ENCODE measurements at regions not wholly inside any gene's neighbourhood (a gene's known extent, or its start where the extent isn't known, plus 50 kb on each side); places are given as distances from the start of the nearest gene placed in this dataset.

DNA sequence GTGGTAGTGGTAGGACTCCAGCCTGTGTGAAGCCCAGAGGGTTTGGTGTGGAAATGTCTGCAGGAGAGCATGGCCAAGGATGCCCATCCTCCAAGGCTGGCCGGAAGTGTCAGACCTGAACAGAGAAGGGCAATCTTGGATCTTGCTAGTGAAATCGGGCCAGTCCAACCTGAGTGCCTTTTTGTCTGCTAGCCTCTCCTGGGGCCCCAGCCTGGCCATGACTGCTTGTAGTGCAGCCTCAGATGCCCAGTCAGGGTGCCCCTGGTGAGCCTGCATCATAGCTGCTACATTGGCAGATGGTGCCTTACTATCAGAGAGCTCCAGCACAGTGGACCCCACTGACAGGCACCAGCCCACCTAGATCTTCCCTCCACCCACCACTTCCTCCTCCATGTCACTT, 99.3 kb upstream of the PCDH18 start:
- Histone ChIP-seq H3K4me3 (ENCODE audit: low read depth in 1 of 2, low read length in 1 of 2) (no peak overlapping the region), H3K4me1 (ENCODE audit: control insufficient read depth in 1 of 2, insufficient read depth in 1 of 2, low read depth in 1 of 2, low read length in 1 of 2) (no peaks in the 10 kb centered on the region), H3K36me3 (no peaks in the 10 kb centered on the region), H3K27me3 (no peaks in the 10 kb centered on the region), H3K27ac (no peak overlapping the region), H3K9me3 (no peaks in the 10 kb centered on the region)
- TF ChIP-seq, protein P1, sequence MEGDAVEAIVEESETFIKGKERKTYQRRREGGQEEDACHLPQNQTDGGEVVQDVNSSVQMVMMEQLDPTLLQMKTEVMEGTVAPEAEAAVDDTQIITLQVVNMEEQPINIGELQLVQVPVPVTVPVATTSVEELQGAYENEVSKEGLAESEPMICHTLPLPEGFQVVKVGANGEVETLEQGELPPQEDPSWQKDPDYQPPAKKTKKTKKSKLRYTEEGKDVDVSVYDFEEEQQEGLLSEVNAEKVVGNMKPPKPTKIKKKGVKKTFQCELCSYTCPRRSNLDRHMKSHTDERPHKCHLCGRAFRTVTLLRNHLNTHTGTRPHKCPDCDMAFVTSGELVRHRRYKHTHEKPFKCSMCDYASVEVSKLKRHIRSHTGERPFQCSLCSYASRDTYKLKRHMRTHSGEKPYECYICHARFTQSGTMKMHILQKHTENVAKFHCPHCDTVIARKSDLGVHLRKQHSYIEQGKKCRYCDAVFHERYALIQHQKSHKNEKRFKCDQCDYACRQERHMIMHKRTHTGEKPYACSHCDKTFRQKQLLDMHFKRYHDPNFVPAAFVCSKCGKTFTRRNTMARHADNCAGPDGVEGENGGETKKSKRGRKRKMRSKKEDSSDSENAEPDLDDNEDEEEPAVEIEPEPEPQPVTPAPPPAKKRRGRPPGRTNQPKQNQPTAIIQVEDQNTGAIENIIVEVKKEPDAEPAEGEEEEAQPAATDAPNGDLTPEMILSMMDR (IDR thresholded peaks at IDR 0.05), result no peak

DNA sequence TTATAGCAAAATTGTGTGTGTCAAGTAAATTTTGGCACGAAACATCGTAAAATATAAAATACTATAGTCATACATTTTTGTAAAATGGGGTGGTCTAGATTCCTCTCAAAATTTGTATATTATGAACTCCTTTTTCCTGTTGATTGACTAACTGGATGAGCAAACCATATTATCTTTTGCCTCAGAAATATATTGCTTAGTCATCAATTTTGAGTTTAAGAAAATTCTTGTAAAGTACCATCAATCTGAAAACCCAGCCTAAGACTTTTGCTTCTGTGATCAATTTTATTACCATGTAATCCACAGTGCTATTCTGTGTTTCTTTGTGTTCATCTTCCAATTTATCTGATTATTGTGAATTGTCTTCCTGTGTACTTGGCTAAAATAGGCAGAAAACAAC, 98.0 kb upstream of the PCDH18 start:
- Histone ChIP-seq H3K4me3 (ENCODE audit: low read depth in 1 of 2, low read length in 1 of 2) (no peak overlapping the region), H3K4me1 (ENCODE audit: control insufficient read depth in 1 of 2, insufficient read depth in 1 of 2, low read depth in 1 of 2, low read length in 1 of 2) (no peaks in the 10 kb centered on the region), H3K27me3 (no peaks in the 10 kb centered on the region), H3K27ac (no peak overlapping the region), H3K9me3 (no peaks in the 10 kb centered on the region), H3K36me3 (no peaks in the 10 kb centered on the region)
- TF ChIP-seq, protein P1 (IDR thresholded peaks at IDR 0.05), result no peak

DNA sequence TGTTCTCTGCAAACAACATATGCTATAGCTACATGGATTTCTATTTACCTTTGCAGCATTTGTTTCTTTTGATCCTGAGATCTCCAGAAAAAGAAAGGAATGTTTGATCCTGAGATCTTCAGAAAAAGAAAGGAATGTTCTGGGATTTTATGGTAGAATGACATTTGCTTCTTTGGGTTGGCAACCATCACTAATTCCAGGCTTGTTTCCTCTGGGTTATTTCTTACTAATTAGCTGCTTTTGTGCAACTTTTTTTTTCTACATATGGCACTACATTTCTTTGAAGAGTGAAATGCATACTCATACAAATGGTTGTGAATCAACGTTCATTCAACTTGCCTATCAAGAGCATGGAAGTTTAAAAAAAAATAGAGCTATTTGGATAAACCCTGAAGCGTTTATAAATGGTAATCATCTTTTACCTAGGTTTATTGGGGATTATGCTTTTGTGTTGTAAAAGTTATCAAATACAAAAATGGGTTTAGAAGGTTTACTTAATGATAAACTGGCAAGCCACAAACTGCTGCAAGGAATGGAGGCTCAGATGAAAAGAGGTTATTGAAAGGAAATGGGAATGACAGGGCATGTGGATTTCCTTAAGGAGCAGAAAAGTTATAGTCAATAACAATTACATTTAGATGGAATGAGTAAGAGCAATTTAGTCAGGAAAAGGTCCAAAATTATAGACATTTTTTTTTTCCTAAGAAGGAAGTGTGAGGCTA, 95.6 kb upstream of the PCDH18 start:
- TF ChIP-seq, protein P1 (IDR thresholded peaks at IDR 0.05), result no peak
- Histone ChIP-seq H3K27me3 (no peaks in the 10 kb centered on the region), H3K27ac (no peak overlapping the region), H3K36me3 (no peaks in the 10 kb centered on the region), H3K4me1 (ENCODE audit: control insufficient read depth in 1 of 2, insufficient read depth in 1 of 2, low read depth in 1 of 2, low read length in 1 of 2) (no peaks in the 10 kb centered on the region), H3K4me3 (ENCODE audit: low read depth in 1 of 2, low read length in 1 of 2) (no peak overlapping the region), H3K9me3 (no peaks in the 10 kb centered on the region)

DNA sequence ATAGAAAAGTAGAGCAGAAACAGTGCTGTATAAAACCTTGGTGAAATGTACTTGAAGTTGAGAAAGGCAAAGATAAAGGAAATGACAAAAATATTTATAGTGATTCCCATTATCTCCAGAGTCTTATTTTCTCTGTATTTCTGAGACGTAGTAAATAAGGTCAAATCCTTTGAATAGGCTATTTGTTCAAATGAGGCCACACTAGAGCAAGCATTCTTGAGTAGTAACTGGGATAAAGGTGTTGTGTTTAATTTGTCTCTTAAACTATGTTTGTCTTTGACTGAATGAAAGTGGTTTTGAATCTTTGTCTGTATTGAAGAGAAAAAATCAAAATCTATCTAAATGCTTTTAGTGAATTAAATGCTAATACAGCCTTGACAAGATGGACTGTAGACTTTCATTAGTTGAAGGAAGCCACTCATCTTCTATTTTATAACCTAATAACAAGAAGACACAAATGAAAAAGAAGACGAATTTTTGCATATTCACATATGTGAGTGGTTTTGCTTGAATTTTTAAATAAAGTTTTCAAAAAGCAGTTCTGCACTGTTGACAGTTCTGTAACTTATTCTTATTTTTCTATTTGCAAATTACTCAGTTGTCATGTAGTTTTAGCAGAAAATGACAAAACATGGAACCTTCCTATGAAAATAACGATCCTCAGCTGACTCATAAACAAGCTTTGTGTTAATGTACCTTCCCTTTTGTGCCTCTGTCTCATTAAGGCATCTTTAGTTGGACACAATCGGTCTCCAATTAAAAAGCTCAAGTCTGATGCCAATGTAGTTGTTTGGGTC, 94.8 kb upstream of the PCDH18 start:
- H3K4me1 ChIP-seq (ENCODE audit: control insufficient read depth in 1 of 2, insufficient read depth in 1 of 2, low read depth in 1 of 2, low read length in 1 of 2), result no peaks in the 10 kb centered on the region
- H3K27me3 ChIP-seq, result no peaks in the 10 kb centered on the region
- no peaks in the 10 kb centered on the region for H3K9me3 ChIP-seq
- H3K27ac ChIP-seq, result no peak overlapping the region
- no peak overlapping the region for H3K4me3 ChIP-seq (ENCODE audit: low read depth in 1 of 2, low read length in 1 of 2)
- no peaks in the 10 kb centered on the region for H3K36me3 ChIP-seq
- TF ChIP-seq, protein P1 (IDR thresholded peaks at IDR 0.05), result no peak

DNA sequence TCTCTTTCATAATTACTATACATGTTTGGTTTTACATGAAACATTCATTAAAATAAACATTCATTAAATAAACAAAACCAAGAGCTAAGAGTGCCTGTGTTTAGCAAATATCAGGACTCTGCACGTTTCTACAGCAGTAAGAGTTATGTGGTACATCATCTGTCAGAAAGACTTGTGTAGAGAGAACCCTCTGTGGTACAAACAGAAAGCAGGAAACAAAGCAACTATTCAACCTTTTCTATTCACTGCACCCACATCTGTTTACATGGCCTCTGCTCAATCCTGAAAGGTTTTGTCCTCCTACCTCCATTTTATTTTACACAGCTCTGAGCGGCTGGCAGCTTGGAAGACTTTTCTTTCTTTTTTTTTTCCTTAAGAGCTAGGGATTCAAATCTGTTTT, 90.7 kb upstream of the PCDH18 start:
- TF ChIP-seq, protein P1 (IDR thresholded peaks at IDR 0.05), result no peak
- no peak overlapping the region for H3K4me3 ChIP-seq (ENCODE audit: low read depth in 1 of 2, low read length in 1 of 2)
- no peaks in the 10 kb centered on the region for H3K4me1 ChIP-seq (ENCODE audit: control insufficient read depth in 1 of 2, insufficient read depth in 1 of 2, low read depth in 1 of 2, low read length in 1 of 2)
- H3K9me3 ChIP-seq, result no peaks in the 10 kb centered on the region
- no peak overlapping the region for H3K27ac ChIP-seq
- no peaks in the 10 kb centered on the region for H3K36me3 ChIP-seq
- no peaks in the 10 kb centered on the region for H3K27me3 ChIP-seq

All from neutrophil (primary cell).